GM06990 (cell line): ENCODE measurements at regions not wholly inside any gene's neighbourhood (a gene's known extent, or its start where the extent isn't known, plus 50 kb on each side); places are given as distances from the start of the nearest gene placed in this dataset.

Experiments
- DNase-seq: peaks from one replicate; pipeline ENCODE4 v3.0.0-alpha.2; 2011; ENCODE audit not compliant: insufficient read length; ENCODE audit errors: extremely low read depth
- H3K27me3 ChIP-seq: replicated peaks from 2 replicates; pipeline ENCODE4 v1.6.0; 2011; ENCODE audit warnings: low read length; ENCODE audit not compliant: control insufficient read depth, insufficient read depth
- H3K36me3 ChIP-seq: 2 replicates; pipeline ENCODE4 v1.5.1; 2011; ENCODE audit warnings: low read length; ENCODE audit not compliant: control insufficient read depth, insufficient read depth
- H3K4me3 ChIP-seq: replicated peaks from 2 replicates; pipeline ENCODE4 v1.5.1; 2011; ENCODE audit warnings: low read depth, mild to moderate bottlenecking, control low read depth, low read length
- TF ChIP-seq, protein P1 (sequence below): IDR thresholded peaks from 2 replicates; pipeline ENCODE4 v1.5.1; 2011; ENCODE audit warnings: low read length, control low read depth, mild to moderate bottlenecking, inconsistent platforms; ENCODE audit not compliant: insufficient read depth, poor library complexity, severe bottlenecking

DNA sequence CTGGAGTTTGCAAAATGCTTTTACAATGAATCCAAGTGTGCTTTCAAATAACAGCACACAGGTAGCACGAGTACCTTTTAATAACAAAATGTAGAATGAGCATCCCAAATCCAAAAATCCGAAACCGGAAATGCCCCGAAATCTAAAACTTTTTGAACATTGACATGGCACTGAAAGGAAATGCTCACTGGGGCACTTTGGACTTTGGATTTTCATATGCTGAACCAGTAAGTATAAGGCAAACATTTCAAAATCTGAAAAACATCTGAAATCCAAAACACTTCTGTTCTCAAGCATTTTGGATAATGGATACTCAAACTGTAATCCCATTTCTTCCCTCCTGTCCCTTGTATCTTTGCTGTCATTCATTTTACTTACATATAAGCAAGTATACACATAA, 50.1 kb downstream of the GCNT4 start:
- Histone ChIP-seq H3K27me3 (no peaks in the 10 kb centered on the region), H3K36me3 (no peaks in the 10 kb centered on the region), H3K4me3 (no peak overlapping the region)
- no peak for DNase-seq
- TF ChIP-seq, protein P1, sequence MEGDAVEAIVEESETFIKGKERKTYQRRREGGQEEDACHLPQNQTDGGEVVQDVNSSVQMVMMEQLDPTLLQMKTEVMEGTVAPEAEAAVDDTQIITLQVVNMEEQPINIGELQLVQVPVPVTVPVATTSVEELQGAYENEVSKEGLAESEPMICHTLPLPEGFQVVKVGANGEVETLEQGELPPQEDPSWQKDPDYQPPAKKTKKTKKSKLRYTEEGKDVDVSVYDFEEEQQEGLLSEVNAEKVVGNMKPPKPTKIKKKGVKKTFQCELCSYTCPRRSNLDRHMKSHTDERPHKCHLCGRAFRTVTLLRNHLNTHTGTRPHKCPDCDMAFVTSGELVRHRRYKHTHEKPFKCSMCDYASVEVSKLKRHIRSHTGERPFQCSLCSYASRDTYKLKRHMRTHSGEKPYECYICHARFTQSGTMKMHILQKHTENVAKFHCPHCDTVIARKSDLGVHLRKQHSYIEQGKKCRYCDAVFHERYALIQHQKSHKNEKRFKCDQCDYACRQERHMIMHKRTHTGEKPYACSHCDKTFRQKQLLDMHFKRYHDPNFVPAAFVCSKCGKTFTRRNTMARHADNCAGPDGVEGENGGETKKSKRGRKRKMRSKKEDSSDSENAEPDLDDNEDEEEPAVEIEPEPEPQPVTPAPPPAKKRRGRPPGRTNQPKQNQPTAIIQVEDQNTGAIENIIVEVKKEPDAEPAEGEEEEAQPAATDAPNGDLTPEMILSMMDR = no peak

DNA sequence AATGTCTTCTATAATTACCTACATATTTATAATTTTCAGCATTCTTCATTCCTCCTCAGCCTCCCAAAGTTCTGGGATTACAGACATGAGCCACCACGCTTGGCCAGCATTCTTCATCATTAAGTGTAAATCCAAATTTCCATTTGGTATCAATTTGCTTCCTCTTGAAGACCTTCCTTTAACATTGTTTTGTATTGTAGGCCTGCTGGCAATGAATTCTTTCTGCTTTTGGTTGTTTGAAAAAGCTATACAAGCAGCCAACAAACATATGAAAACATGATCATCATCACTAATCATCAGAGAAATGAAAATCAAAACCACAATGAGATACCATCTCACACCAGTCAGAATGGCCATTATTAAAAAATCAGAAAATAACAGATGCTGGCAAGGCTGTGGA, 56.4 kb downstream of the GCNT4 start:
- no peaks in the 10 kb centered on the region; the same call in 1 of the 2 replicates for H3K27me3 ChIP-seq
- no peaks in the 10 kb centered on the region for H3K36me3 ChIP-seq
- no peak for DNase-seq
- H3K4me3 ChIP-seq = no peak overlapping the region
- TF ChIP-seq, protein P1 = no peak

DNA sequence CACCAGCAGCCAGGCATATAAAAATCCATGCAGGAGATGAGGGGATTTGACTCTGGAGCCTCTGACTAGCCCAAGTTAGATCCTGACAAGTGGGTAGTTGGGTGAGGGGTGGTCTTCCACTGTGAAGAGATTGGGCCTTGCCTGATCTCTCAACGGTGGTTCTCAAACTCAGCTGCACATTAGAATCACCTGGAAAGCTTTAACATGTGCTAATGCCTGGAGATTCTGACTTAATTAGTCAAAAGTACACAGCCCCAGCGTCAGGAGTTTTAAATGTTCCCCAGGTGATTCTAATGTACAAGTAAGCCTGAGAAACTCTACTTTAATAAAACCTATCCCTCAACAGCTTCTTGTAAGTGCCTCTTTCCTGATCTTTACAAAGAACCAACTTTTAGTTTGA, 57.5 kb downstream of the GCNT4 start:
- no peak for DNase-seq
- TF ChIP-seq, protein P1 = no peak
- Histone ChIP-seq H3K27me3 (no peaks in the 10 kb centered on the region; the same call in 1 of the 2 replicates), H3K36me3 (no peaks in the 10 kb centered on the region), H3K4me3 (no peak overlapping the region)

DNA sequence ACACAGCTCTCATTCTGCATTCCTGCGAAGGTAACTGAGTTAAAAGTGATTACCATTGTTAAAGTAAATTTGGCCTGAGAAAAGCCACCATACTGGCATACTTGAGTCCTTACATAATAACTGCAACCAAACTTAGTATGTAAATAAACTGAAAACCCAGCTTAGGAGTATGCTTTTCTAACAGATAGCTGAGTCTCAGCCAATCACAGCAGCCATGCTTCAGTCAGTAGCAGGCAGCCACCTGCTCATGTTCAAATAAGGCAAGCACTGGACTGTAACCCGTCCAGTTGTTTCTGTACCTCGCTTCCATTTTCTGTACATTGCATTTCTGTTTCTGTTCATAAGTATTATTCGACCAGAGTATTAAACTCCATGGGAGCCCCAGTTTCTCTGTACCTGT, 58.6 kb downstream of the GCNT4 start:
- H3K36me3 ChIP-seq = no peaks in the 10 kb centered on the region
- H3K4me3 ChIP-seq = no peak overlapping the region
- TF ChIP-seq, protein P1 = no peak
- H3K27me3 ChIP-seq = no peaks in the 10 kb centered on the region; the same call in 1 of the 2 replicates
- no peak for DNase-seq

DNA sequence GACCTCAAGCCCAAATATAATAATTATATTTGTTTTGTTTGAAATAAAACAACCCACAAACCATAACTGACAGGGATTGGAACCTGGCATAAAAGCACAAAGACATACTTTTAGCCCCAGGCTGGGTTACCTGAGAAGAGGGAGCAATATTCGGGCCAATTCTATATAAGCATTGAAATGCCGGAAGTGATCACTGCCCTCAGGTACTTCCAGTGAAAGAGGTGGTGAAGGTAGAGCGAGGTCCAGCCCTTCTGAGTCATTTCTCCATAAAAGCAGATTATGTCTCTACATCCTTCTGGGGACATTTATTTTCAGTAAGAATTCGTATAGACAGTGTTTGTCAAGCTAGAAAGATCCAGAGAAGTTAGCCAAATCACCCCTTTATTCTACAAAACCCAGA, 59.6 kb downstream of the GCNT4 start:
- no peaks in the 10 kb centered on the region for H3K36me3 ChIP-seq
- no peak overlapping the region for H3K4me3 ChIP-seq
- DNase-seq = no peak
- no peaks in the 10 kb centered on the region; the same call in 1 of the 2 replicates for H3K27me3 ChIP-seq
- TF ChIP-seq, protein P1 = no peak

DNA sequence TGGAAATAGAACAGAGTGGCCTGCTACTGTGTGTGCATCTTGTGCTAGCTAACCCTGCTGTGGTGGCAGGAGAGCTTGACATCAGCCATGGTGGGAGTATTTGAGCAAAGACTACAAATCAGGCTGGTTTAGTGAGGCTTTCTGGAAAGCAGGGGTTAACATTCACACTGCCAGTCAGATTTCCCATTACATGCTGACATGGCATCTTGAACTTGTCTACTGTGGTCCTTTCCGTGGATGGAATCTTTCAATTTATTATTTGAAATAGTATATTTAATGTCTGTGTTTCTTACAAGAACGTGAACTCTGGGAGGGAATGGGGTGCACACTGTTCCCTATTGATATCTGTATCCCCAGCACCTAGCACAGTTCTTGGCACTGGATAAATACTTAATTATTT, 60.8 kb downstream of the GCNT4 start:
- no peaks in the 10 kb centered on the region for H3K36me3 ChIP-seq
- H3K27me3 ChIP-seq = no peaks in the 10 kb centered on the region; the same call in 1 of the 2 replicates
- TF ChIP-seq, protein P1 = no peak
- H3K4me3 ChIP-seq = no peak overlapping the region
- no peak for DNase-seq
